Fibroblast of gingiva (primary cell): ENCODE measurements at regions not wholly inside any gene's neighbourhood (a gene's known extent, or its start where the extent isn't known, plus 50 kb on each side); places are given as distances from the start of the nearest gene placed in this dataset.
"Not testable (repeated sequence)": the region's sequence is repeated elsewhere in the genome, so short reads cannot be mapped to it uniquely, and the experiment has no call there.

Experiments
- DNase-seq: peaks from one replicate; pipeline ENCODE4 v3.0.0-alpha.2; 2011; ENCODE audit warnings: low read depth

- no peak for DNase-seq
Measured at GRCh38 chr1:119191325-119191724, 50.9 kb upstream of the WARS2 start.

GRCh38 chr1:119204197-119204960, 63.9 kb upstream of the WARS2 start:
- peak; percentile 81 for DNase-seq

GRCh38 chr1:119204961-119205357, 64.5 kb upstream of the WARS2 start:
- no peak for DNase-seq

- no peak for DNase-seq
Measured at GRCh38 chr1:119209061-119209460, 68.6 kb upstream of the WARS2 start.

GRCh38 chr1:119209596-119210295, 69.3 kb upstream of the WARS2 start:
- DNase-seq, result peak; percentile 55

GRCh38 chr1:119210296-119210649, 69.8 kb upstream of the WARS2 start:
- DNase-seq, result no peak

GRCh38 chr1:119213213-119213612, 72.8 kb upstream of the WARS2 start:
- DNase-seq, result not testable (repeated sequence)

GRCh38 chr1:119214961-119215360, 74.5 kb upstream of the WARS2 start:
- DNase-seq, result not testable (repeated sequence)

- no peak for DNase-seq
Measured at GRCh38 chr1:119217309-119217828, 76.9 kb upstream of the WARS2 start.

GRCh38 chr1:119219711-119220110, 79.3 kb upstream of the WARS2 start:
- DNase-seq, result no peak

- DNase-seq, result peak; percentile 34
Measured at GRCh38 chr1:119220991-119221390, 80.5 kb upstream of the WARS2 start.

GRCh38 chr1:119222271-119222670, 81.8 kb upstream of the WARS2 start:
- no peak for DNase-seq

GRCh38 chr1:119225265-119225664, 84.8 kb upstream of the WARS2 start:
- DNase-seq, result no peak

GRCh38 chr1:119225831-119226230, 85.4 kb upstream of the WARS2 start:
- DNase-seq, result no peak

GRCh38 chr1:119226321-119226720, 85.9 kb upstream of the WARS2 start:
- peak; percentile 39 for DNase-seq

GRCh38 chr1:119226913-119227312, 86.5 kb upstream of the WARS2 start:
- no peak for DNase-seq

GRCh38 chr1:119227456-119227855, 87.0 kb upstream of the WARS2 start:
- no peak for DNase-seq

- no peak for DNase-seq
Measured at GRCh38 chr1:119228335-119229080, 88.1 kb upstream of the WARS2 start.

GRCh38 chr1:119235120-119235519, 94.7 kb upstream of the WARS2 start:
- DNase-seq, result no peak

GRCh38 chr1:119245881-119246280, 105.4 kb upstream of the WARS2 start:
- DNase-seq, result no peak

- no peak for DNase-seq
Measured at GRCh38 chr1:119249283-119249682, 108.8 kb upstream of the WARS2 start.

- DNase-seq, result no peak
Measured at GRCh38 chr1:119250299-119250698, 109.8 kb upstream of the WARS2 start.

GRCh38 chr1:119251751-119252150, 111.3 kb upstream of the WARS2 start:
- no peak for DNase-seq
